ENCODE measurements at regions not wholly inside any gene's neighbourhood (a gene's known extent, or its start where the extent isn't known, plus 50 kb on each side); places are given as distances from the start of the nearest gene placed in this dataset.

- H3K4me1 ChIP-seq (ENCODE audit: insufficient read depth, low read length), result no peaks in the 10 kb centered on the region
- no peak for DNase-seq
- POLR2A ChIA-PET (ENCODE audit: unreplicated experiment), result no interaction called here
- H3K27ac ChIP-seq (ENCODE audit: low read length), result no peak overlapping the region
- no peak overlapping the region for H3K4me2 ChIP-seq (ENCODE audit: low read length)
- ATAC-seq, result no peak
- no peaks in the 10 kb centered on the region for H4K20me1 ChIP-seq (ENCODE audit: low read length)
- no peaks in the 10 kb centered on the region for H3K9me3 ChIP-seq (ENCODE audit: low read length)
- BruUV-seq (replicated peaks), result no TSS peak
- CTCF ChIA-PET, result no interaction called here
- TF ChIP-seq EZH2 (IDR thresholded peaks at IDR 0.05; ENCODE audit: low read length, unreplicated experiment) (no peak), EZH2phosphoT487 (IDR thresholded peaks at IDR 0.05; ENCODE audit: borderline replicate concordance, low read length) (no peak), CTCF (conservative IDR thresholded peaks at IDR 0.05; ENCODE audit: low read depth, low read length) (no peak)
- H3F3A ChIP-seq (ENCODE audit: low read length, unreplicated experiment), result no peaks in the 10 kb centered on the region
- no peaks in the 10 kb centered on the region for H3K79me2 ChIP-seq (ENCODE audit: low read length)
- no peak overlapping the region for H3K4me3 ChIP-seq (ENCODE audit: low read length)
- intact Hi-C loops (cut with micrococcal nuclease), result no loop called here
- H3K9ac ChIP-seq (ENCODE audit: low read length), result no peak overlapping the region
- no peak overlapping the region for H2AFZ ChIP-seq (ENCODE audit: low read length)
- 0 out of 2 replicates have a peak, but pooled peaks cover 3% of the 10 kb centered on the region for H3K9me2 ChIP-seq (replicated peaks; ENCODE audit: low read length)
- H3K27me3 ChIP-seq (ENCODE audit: low read length), result peaks cover 55% of the 10 kb centered on the region; the same call in 1 of the 2 replicates
- no peaks in the 10 kb centered on the region for H3K36me3 ChIP-seq (ENCODE audit: low read depth, low read length)
These were observed 283.2 kb upstream of the CLINT1 start for GRCh38 chr5:158142156-158142555.

DNA sequence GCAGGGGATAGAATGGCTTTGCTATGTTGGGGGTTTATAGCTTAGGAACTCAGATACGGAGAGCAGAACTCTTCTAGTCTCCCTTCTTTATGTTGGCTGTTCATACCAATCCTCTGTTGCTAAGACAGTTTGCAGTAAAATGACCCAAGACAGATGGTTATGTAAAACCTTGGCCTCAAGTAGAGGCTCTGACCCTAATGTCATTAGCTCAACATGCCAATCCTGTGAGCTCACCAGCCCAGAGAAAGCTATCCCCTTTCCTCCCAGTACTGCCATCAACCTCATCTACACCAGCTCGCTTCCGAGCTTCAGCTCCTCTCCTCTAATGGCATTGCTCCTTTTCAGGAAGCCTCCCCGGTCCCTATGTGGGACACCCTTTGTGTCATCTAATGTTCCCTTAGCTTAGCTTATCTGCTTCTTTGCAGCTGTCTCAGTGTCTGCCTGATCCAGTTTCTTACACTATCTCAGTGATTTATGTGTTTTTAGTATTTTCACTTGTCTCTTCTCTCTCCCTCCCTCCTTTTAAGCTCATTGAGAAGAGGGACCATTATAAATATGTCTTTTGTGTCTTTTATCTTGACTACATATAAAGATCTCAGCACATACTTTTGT is 281.3 kb upstream of the CLINT1 start:
- ChIA-PET CTCF (no interaction called here), POLR2A (ENCODE audit: unreplicated experiment) (no interaction called here)
- intact Hi-C loops (cut with micrococcal nuclease), result no loop called here
- H3K36me3 ChIP-seq (ENCODE audit: low read depth, low read length), result no peaks in the 10 kb centered on the region
- BruUV-seq (replicated peaks), result no TSS peak
- H3K9me3 ChIP-seq (ENCODE audit: low read length), result no peaks in the 10 kb centered on the region
- no peak for TF ChIP-seq EZH2phosphoT487 (IDR thresholded peaks at IDR 0.05; ENCODE audit: borderline replicate concordance, low read length)
- TF ChIP-seq EZH2 (IDR thresholded peaks at IDR 0.05; ENCODE audit: low read length, unreplicated experiment), result no peak
- no peak for TF ChIP-seq CTCF (conservative IDR thresholded peaks at IDR 0.05; ENCODE audit: low read depth, low read length)
- 0 out of 2 replicates have a peak, but pooled peaks cover 3% of the 10 kb centered on the region for H3K9me2 ChIP-seq (replicated peaks; ENCODE audit: low read length)
- H4K20me1 ChIP-seq (ENCODE audit: low read length), result no peaks in the 10 kb centered on the region
- H2AFZ ChIP-seq (ENCODE audit: low read length), result no peak overlapping the region
- no peaks in the 10 kb centered on the region for H3K79me2 ChIP-seq (ENCODE audit: low read length)
- H3K4me1 ChIP-seq (ENCODE audit: insufficient read depth, low read length), result no peaks in the 10 kb centered on the region
- no peak overlapping the region for H3K4me2 ChIP-seq (ENCODE audit: low read length)
- H3K4me3 ChIP-seq (ENCODE audit: low read length), result no peak overlapping the region
- no peak overlapping the region for H3K27ac ChIP-seq (ENCODE audit: low read length)
- H3K9ac ChIP-seq (ENCODE audit: low read length), result no peak overlapping the region
- no peaks in the 10 kb centered on the region for H3F3A ChIP-seq (ENCODE audit: low read length, unreplicated experiment)
- DNase-seq (peak; percentile 32), ATAC-seq (no peak)
- peaks cover 51% of the 10 kb centered on the region; the same call in 1 of the 2 replicates for H3K27me3 ChIP-seq (ENCODE audit: low read length)

DNA sequence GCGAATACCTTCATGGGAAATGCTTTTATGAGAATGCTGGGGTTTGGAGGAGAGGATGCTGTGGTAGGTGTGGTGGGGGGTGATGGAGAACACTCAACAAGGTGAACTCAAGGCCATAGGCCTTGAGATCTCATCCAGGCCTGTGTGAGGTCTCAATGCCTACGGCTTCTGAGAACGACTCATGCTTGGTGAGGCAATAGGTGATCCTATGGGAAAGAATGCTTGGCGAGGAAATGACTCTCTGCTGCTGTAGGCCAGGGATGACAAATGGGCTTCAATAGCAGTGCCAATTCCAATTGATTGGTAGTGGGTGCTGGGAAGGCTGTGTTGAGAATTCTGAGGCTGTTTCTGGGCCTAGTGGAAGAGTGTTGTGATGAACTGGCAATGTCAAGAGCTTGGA is 280.2 kb upstream of the CLINT1 start:
- DNase-seq, result peak; percentile 67
- Histone ChIP-seq H4K20me1 (ENCODE audit: low read length) (no peaks in the 10 kb centered on the region), H2AFZ (ENCODE audit: low read length) (no peak overlapping the region), H3K36me3 (ENCODE audit: low read depth, low read length) (no peaks in the 10 kb centered on the region), H3K27ac (ENCODE audit: low read length) (no peak overlapping the region), H3K9me2 (replicated peaks; ENCODE audit: low read length) (0 out of 2 replicates have a peak, but pooled peaks cover 3% of the 10 kb centered on the region), H3K4me2 (ENCODE audit: low read length) (no peak overlapping the region), H3K79me2 (ENCODE audit: low read length) (no peaks in the 10 kb centered on the region), H3K9ac (ENCODE audit: low read length) (no peak overlapping the region), H3F3A (ENCODE audit: low read length, unreplicated experiment) (no peaks in the 10 kb centered on the region), H3K4me1 (ENCODE audit: insufficient read depth, low read length) (no peaks in the 10 kb centered on the region), H3K4me3 (ENCODE audit: low read length) (no peak overlapping the region), H3K9me3 (ENCODE audit: low read length) (no peaks in the 10 kb centered on the region), H3K27me3 (ENCODE audit: low read length) (peaks cover 42% of the 10 kb centered on the region; the same call in 1 of the 2 replicates)
- ChIA-PET CTCF (no interaction called here), POLR2A (ENCODE audit: unreplicated experiment) (no interaction called here)
- BruUV-seq (replicated peaks), result no TSS peak
- intact Hi-C loops (cut with micrococcal nuclease), result no loop called here
- TF ChIP-seq CTCF (conservative IDR thresholded peaks at IDR 0.05; ENCODE audit: low read depth, low read length), result no peak
- no peak for TF ChIP-seq EZH2 (IDR thresholded peaks at IDR 0.05; ENCODE audit: low read length, unreplicated experiment)
- no peak for TF ChIP-seq EZH2phosphoT487 (IDR thresholded peaks at IDR 0.05; ENCODE audit: borderline replicate concordance, low read length)
- no peak; the same call in 1 of the 2 replicates for ATAC-seq

Measured in PC-3 (cell line).